ENCODE measurements at regions not wholly inside any gene's neighbourhood (a gene's known extent, or its start where the extent isn't known, plus 50 kb on each side); places are given as distances from the start of the nearest gene placed in this dataset.

DNA sequence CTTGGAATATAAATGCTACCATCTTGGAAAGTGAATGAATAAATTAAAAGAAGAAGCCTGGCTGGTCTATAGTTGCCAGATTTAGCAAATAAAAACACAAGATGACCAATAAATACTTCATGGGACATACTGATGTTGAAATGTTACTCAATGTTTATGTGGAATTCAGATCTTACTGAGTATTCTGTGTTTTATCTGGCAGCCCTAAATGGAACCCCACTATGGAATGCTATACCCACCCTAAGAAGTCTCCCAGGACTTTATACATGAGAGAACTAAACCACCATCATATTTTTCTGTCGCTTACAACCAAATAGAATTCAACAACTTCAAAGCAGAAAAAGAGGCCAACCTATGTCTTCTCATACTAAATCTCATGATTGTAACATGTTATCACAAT, 177.6 kb upstream of the HMCN1 start:
- no peaks in the 10 kb centered on the region for H3K27me3 ChIP-seq
- no peak overlapping the region for H3K27ac ChIP-seq
- H3K36me3 ChIP-seq: no peaks in the 10 kb centered on the region
- H3K4me1 ChIP-seq (ENCODE audit: insufficient read depth): no peaks in the 10 kb centered on the region
- no peaks in the 10 kb centered on the region for H3K9me3 ChIP-seq
- H3K4me3 ChIP-seq: no peak overlapping the region
- intact Hi-C loops (cut with DNase I): no loop called here
- no peak for TF ChIP-seq CTCF (IDR thresholded peaks at IDR 0.05)
- no peak for TF ChIP-seq POLR2A (IDR thresholded peaks at IDR 0.05)
- no peak for TF ChIP-seq EP300 (IDR thresholded peaks at IDR 0.05)
- WGBS, 3 donors: 0 to 88% (median 88%) methylated on average over 1 of the region's 1 CpG
- no peak for DNase-seq

- Histone ChIP-seq H3K36me3 (no peaks in the 10 kb centered on the region), H3K27ac (no peak overlapping the region), H3K27me3 (no peaks in the 10 kb centered on the region), H3K9me3 (no peaks in the 10 kb centered on the region), H3K4me3 (no peak overlapping the region), H3K4me1 (ENCODE audit: insufficient read depth) (no peaks in the 10 kb centered on the region)
- TF ChIP-seq POLR2A (IDR thresholded peaks at IDR 0.05) (no peak), EP300 (IDR thresholded peaks at IDR 0.05) (no peak), CTCF (IDR thresholded peaks at IDR 0.05) (no peak)
- intact Hi-C loops (cut with DNase I): no loop called here
- no peak for DNase-seq
Observed at GRCh38 chr1:185555743-185556142, 178.4 kb upstream of the HMCN1 start.

DNA sequence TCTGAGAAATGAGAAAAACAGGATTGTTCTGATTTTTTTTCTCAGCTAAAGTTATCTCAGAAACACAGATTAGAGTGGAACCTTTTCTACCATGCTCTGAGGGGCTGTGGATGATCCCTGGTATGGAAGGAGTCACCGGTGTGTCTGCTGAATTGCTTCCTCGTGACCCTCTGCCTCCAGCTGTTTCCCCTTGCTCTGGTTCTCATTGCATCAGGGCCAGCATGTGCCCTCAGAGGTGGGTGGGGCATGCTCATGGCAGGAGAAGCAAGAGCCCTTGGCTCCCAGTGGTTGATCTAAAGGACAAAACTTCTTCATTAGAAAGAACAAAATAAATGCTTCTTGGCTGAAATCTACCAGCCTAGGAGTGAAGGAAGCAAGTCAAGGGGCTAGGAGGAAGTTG, 183.2 kb upstream of the HMCN1 start:
- intact Hi-C loops (cut with DNase I): no loop called here
- DNase-seq: no peak
- Histone ChIP-seq H3K36me3 (no peaks in the 10 kb centered on the region), H3K4me1 (ENCODE audit: insufficient read depth) (no peaks in the 10 kb centered on the region), H3K27me3 (no peaks in the 10 kb centered on the region), H3K9me3 (no peaks in the 10 kb centered on the region), H3K27ac (no peak overlapping the region), H3K4me3 (no peak overlapping the region)
- WGBS, 3 donors: 73 to 85% (median 82%) methylated on average over 2 of the region's 2 CpGs
- TF ChIP-seq POLR2A (IDR thresholded peaks at IDR 0.05) (no peak), CTCF (IDR thresholded peaks at IDR 0.05) (no peak), EP300 (IDR thresholded peaks at IDR 0.05) (no peak)

- DNase-seq: no peak
- Histone ChIP-seq H3K4me3 (no peak overlapping the region), H3K36me3 (no peaks in the 10 kb centered on the region), H3K9me3 (no peaks in the 10 kb centered on the region), H3K4me1 (ENCODE audit: insufficient read depth) (no peaks in the 10 kb centered on the region), H3K27ac (no peak overlapping the region), H3K27me3 (no peaks in the 10 kb centered on the region)
- WGBS, 3 donors: 29 to 59% (median 41%) methylated on average over 1 of the region's 1 CpG
- no peak for TF ChIP-seq POLR2A (IDR thresholded peaks at IDR 0.05)
- no peak for TF ChIP-seq CTCF (IDR thresholded peaks at IDR 0.05)
- no peak for TF ChIP-seq EP300 (IDR thresholded peaks at IDR 0.05)
- intact Hi-C loops (cut with DNase I): no loop called here
Observed at GRCh38 chr1:185549906-185550305, 184.3 kb upstream of the HMCN1 start.

DNA sequence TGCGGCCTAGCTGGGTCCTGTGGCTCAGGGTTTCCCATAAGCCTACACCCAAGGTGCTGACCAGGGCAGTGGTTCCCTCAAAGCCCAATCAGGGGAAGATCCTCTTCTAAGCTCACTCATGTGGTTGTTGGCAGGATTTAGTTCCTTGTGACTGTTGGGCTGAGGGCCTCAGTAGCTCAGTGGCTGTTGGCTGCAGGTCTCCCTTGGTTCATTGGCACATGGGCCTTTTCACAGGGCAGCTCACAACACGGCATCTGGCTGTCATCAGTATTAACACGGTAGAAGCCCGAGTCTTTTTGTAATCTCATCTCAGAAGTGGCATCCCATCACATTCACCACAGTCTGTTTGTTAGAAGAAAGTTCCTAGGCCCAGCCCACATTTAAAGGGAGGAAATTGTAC, 188.2 kb upstream of the HMCN1 start:
- intact Hi-C loops (cut with DNase I): no loop called here
- Histone ChIP-seq H3K4me1 (ENCODE audit: insufficient read depth) (no peaks in the 10 kb centered on the region), H3K27me3 (no peaks in the 10 kb centered on the region), H3K36me3 (no peaks in the 10 kb centered on the region), H3K27ac (no peak overlapping the region), H3K9me3 (no peaks in the 10 kb centered on the region), H3K4me3 (no peak overlapping the region)
- 95 to 98% (median 95%) methylated on average over 4 of the region's 4 CpGs for WGBS, 3 donors
- TF ChIP-seq CTCF (IDR thresholded peaks at IDR 0.05) (no peak), EP300 (IDR thresholded peaks at IDR 0.05) (no peak), POLR2A (IDR thresholded peaks at IDR 0.05) (no peak)
- DNase-seq: no peak
